ENCODE measurements at regions not wholly inside any gene's neighbourhood (a gene's known extent, or its start where the extent isn't known, plus 50 kb on each side); places are given as distances from the start of the nearest gene placed in this dataset.

GRCh38 chrX:7205037-7205577 lies 57.2 kb upstream of the PUDP start:
- H3K27me3 Mint-ChIP-seq (ENCODE audit: insufficient read depth, unreplicated experiment): no peaks in the 10 kb centered on the region
- H3K4me1 Mint-ChIP-seq (ENCODE audit: insufficient read depth, unreplicated experiment): peaks cover 6% of the 10 kb centered on the region
- H3K9me3 Mint-ChIP-seq (ENCODE audit: unreplicated experiment): no peaks in the 10 kb centered on the region
- intact Hi-C loops (cut with micrococcal nuclease): no loop called here
- TF ChIP-seq CTCF (IDR thresholded peaks at IDR 0.05; ENCODE audit: unreplicated experiment): no peak
- ChIA-PET CTCF (no interaction called here), POLR2A (no interaction called here)
- H3K36me3 Mint-ChIP-seq (ENCODE audit: insufficient read depth, unreplicated experiment): no peaks in the 10 kb centered on the region
- no peak overlapping the region for H3K4me3 Mint-ChIP-seq (ENCODE audit: unreplicated experiment)
- H3K27ac Mint-ChIP-seq (ENCODE audit: low read depth, unreplicated experiment): no peak overlapping the region
- no peak for DNase-seq (ENCODE audit: unreplicated experiment)
- no TSS peak for BruUV-seq (replicated peaks)

GRCh38 chrX:7204619-7205018 lies 56.7 kb upstream of the PUDP start:
- ChIA-PET POLR2A (no interaction called here), CTCF (no interaction called here)
- no peak for TF ChIP-seq CTCF (IDR thresholded peaks at IDR 0.05; ENCODE audit: unreplicated experiment)
- Mint-ChIP-seq H3K4me1 (ENCODE audit: insufficient read depth, unreplicated experiment) (peaks cover 6% of the 10 kb centered on the region), H3K27me3 (ENCODE audit: insufficient read depth, unreplicated experiment) (no peaks in the 10 kb centered on the region), H3K9me3 (ENCODE audit: unreplicated experiment) (no peaks in the 10 kb centered on the region), H3K36me3 (ENCODE audit: insufficient read depth, unreplicated experiment) (no peaks in the 10 kb centered on the region), H3K4me3 (ENCODE audit: unreplicated experiment) (no peak overlapping the region), H3K27ac (ENCODE audit: low read depth, unreplicated experiment) (no peak overlapping the region)
- no peak for DNase-seq (ENCODE audit: unreplicated experiment)
- intact Hi-C loops (cut with micrococcal nuclease): no loop called here
- BruUV-seq (replicated peaks): no TSS peak

GRCh38 chrX:7202206-7202605 lies 54.3 kb upstream of the PUDP start:
- Mint-ChIP-seq H3K4me1 (ENCODE audit: insufficient read depth, unreplicated experiment) (peaks cover 6% of the 10 kb centered on the region), H3K27me3 (ENCODE audit: insufficient read depth, unreplicated experiment) (no peaks in the 10 kb centered on the region), H3K27ac (ENCODE audit: low read depth, unreplicated experiment) (no peak overlapping the region), H3K4me3 (ENCODE audit: unreplicated experiment) (no peak overlapping the region), H3K36me3 (ENCODE audit: insufficient read depth, unreplicated experiment) (no peaks in the 10 kb centered on the region), H3K9me3 (ENCODE audit: unreplicated experiment) (no peaks in the 10 kb centered on the region)
- intact Hi-C loops (cut with micrococcal nuclease): no loop called here
- no TSS peak for BruUV-seq (replicated peaks)
- no peak for TF ChIP-seq CTCF (IDR thresholded peaks at IDR 0.05; ENCODE audit: unreplicated experiment)
- POLR2A ChIA-PET: interaction anchor here (0.7 kb wide), 1 partner anchor 53 kb away, joined by 3 read pairs; no protein-coding TSS in a partner anchor
- no peak for DNase-seq (ENCODE audit: unreplicated experiment)
- CTCF ChIA-PET: no interaction called here

GRCh38 chrX:7201496-7201895 lies 53.5 kb upstream of the PUDP start:
- Mint-ChIP-seq H3K9me3 (ENCODE audit: unreplicated experiment) (no peaks in the 10 kb centered on the region), H3K27ac (ENCODE audit: low read depth, unreplicated experiment) (no peak overlapping the region), H3K36me3 (ENCODE audit: insufficient read depth, unreplicated experiment) (no peaks in the 10 kb centered on the region), H3K4me1 (ENCODE audit: insufficient read depth, unreplicated experiment) (peaks cover 6% of the 10 kb centered on the region), H3K27me3 (ENCODE audit: insufficient read depth, unreplicated experiment) (no peaks in the 10 kb centered on the region), H3K4me3 (ENCODE audit: unreplicated experiment) (no peak overlapping the region)
- intact Hi-C loops (cut with micrococcal nuclease): no loop called here
- BruUV-seq (replicated peaks): no TSS peak
- TF ChIP-seq CTCF (IDR thresholded peaks at IDR 0.05; ENCODE audit: unreplicated experiment): no peak
- ChIA-PET POLR2A (no interaction called here), CTCF (interaction anchor here (0.6 kb wide), 1 partner anchor 253 kb away, joined by 3 read pairs; no protein-coding TSS in a partner anchor)
- peak; percentile 18 for DNase-seq (ENCODE audit: unreplicated experiment)

Data from MCF 10A (cell line).